NB4 (cell line): ENCODE measurements at regions not wholly inside any gene's neighbourhood (a gene's known extent, or its start where the extent isn't known, plus 50 kb on each side); places are given as distances from the start of the nearest gene placed in this dataset.

ENCODE experiments used
- DNase-seq: peaks from one replicate; pipeline ENCODE4 v3.0.0; 2010; ENCODE audit warnings: low read depth
- H3K4me3 ChIP-seq: one replicate; pipeline ENCODE4 v1.5.1; 2011; ENCODE audit warnings: mild to moderate bottlenecking, low read depth, low read length, moderate library complexity
- MAX ChIP-seq: IDR thresholded peaks from 2 replicates; pipeline ENCODE4 v1.6.1; 2011; ENCODE audit warnings: low read depth, low read length
- MYC ChIP-seq: IDR thresholded peaks from 2 replicates; pipeline ENCODE4 v1.6.1; 2011; ENCODE audit warnings: low read depth, low read length
- POLR2A ChIP-seq: IDR thresholded peaks from 2 replicates; pipeline ENCODE4 v1.6.1; 2011; ENCODE audit warnings: mild to moderate bottlenecking; ENCODE audit not compliant: insufficient read length; ENCODE audit errors: extremely low read depth
- TF ChIP-seq, protein P1 (sequence below): IDR thresholded peaks from one replicate; pipeline ENCODE4 v1.5.1; 2012; ENCODE audit warnings: low read depth, low read length

DNA sequence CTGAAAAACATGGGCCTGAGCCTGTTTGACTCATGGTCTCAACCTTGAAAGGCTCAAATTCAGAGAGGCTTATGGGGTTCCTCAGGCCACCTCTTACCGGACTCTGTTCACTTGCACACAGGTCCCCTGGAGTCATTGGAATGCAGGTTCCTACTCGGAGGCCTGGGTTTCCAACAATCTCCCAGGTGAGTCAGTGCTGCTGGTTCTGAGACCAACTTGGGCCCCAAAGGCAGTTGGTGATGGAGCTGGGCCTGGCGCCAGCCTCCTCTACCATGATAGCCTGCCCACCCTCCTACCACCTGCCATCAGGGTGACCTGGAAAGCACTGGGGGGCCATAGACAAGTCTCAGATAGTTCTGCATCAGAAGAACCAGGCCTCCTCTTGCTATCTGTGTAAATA lies 188.4 kb downstream of the RGS3 start:
- no peak for DNase-seq
- TF ChIP-seq, protein P1, sequence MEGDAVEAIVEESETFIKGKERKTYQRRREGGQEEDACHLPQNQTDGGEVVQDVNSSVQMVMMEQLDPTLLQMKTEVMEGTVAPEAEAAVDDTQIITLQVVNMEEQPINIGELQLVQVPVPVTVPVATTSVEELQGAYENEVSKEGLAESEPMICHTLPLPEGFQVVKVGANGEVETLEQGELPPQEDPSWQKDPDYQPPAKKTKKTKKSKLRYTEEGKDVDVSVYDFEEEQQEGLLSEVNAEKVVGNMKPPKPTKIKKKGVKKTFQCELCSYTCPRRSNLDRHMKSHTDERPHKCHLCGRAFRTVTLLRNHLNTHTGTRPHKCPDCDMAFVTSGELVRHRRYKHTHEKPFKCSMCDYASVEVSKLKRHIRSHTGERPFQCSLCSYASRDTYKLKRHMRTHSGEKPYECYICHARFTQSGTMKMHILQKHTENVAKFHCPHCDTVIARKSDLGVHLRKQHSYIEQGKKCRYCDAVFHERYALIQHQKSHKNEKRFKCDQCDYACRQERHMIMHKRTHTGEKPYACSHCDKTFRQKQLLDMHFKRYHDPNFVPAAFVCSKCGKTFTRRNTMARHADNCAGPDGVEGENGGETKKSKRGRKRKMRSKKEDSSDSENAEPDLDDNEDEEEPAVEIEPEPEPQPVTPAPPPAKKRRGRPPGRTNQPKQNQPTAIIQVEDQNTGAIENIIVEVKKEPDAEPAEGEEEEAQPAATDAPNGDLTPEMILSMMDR, result no peak
- TF ChIP-seq POLR2A (no peak), MAX (no peak), MYC (no peak)
- no peak overlapping the region for H3K4me3 ChIP-seq

DNA sequence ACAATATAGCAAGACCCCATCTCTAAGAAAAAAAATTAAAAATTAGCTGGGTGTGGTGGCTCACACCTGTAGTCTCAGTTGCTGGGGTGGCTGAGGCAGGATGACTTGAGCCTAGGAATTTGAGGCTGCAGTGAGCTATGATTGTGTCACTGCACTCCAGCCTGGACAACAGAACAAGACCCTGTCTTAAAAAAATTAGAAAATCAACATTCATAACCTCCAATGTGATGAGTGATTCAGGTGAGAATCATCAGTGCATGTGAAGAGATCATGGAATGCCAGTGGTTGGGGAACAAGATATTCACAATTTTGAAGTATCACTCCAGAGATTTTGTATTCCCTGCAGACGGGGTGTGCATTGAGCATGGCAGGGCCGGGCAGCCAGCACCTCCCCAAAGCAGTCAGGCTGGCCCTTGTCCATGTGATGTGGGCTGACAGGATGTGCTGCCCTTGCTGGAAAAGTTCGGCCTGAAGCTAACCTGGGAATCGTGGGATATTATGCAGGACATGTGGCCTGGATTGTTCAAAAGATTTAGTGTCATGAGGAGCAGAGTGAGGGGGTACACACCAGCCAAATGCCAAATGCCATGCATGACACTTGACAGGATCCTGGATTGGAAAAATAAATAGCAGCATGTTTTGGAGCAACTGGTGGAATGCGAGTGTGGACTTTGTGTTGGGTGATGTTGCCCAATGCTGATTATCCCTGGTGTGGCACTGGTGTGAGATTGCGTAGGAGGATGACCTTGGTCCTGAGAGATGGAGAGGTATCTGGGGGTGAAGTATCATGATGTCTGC lies 189.0 kb downstream of the RGS3 start:
- no peak overlapping the region for H3K4me3 ChIP-seq
- TF ChIP-seq, protein P1, result no peak
- TF ChIP-seq MYC, result no peak
- TF ChIP-seq MAX, result no peak
- no peak for TF ChIP-seq POLR2A
- no peak for DNase-seq

GRCh38 chr9:113653746-113654604 lies 190.4 kb downstream of the RGS3 start:
- no peak for TF ChIP-seq MYC
- no peak for TF ChIP-seq POLR2A
- TF ChIP-seq, protein P1, result no peak
- TF ChIP-seq MAX, result no peak
- no peak overlapping the region for H3K4me3 ChIP-seq

DNA sequence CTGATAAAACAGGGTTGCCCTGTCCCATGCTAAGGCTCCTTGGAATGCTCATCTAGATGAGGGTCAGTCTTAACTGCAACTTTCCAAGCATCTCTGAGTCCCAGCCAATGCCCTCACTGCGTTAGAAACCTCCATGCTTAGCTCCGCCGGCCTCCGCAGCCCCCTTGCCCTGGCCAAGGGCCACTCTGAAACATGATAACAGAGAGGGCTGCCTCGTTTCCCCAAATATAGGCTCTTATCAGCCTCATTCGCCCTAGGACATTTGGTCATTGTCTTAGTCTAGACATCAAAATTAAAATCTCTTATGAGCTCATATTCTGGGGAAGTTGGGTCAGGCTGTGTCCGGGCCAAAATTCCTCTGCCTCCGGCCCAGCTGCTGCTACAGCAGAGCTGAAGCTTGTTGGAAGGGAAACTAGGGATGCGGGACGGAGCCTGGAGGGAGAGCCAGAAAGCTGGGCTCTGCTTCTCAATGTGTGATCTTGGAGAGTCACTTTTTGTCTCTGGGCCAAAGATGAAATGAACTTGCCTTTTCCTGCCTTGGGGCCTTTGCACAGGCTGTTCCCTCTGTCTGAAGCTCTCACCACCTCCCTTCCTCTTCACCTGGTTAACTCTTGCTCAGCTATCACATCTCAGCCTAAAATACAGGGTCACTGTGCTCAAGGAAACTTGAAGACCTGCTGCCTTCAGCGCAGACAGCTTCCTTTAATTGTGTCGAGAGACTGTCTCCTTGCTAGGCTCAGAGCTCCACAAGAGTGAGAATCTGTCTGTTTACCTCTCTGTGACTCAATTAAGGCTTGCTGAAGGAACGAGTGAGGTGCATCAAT lies 191.3 kb downstream of the RGS3 start:
- H3K4me3 ChIP-seq, result no peak overlapping the region
- DNase-seq, result no peak

More at GRCh38 chr9:113653746-113654604, 190.4 kb downstream of the RGS3 start:
- DNase-seq, result no peak

More for the DNA sequence above, 191.3 kb downstream of the RGS3 start:
- no peak for TF ChIP-seq MYC
- TF ChIP-seq, protein P1, result no peak
- TF ChIP-seq MAX, result no peak
- no peak for TF ChIP-seq POLR2A
